Esophagus squamous epithelium (tissue), 5 donors: ENCODE measurements at regions not wholly inside any gene's neighbourhood (a gene's known extent, or its start where the extent isn't known, plus 50 kb on each side); places are given as distances from the start of the nearest gene placed in this dataset.

Source experiments
- DNase-seq: peaks from one replicate; lab custom pipeline; 2025; lab: John Stamatoyannopoulos, UW
- H3K27ac ChIP-seq, 4 donors: fragments of 200-600 bp; sonication (generic); one replicate each; pipeline ENCODE4 v1.5.1; 2016 to 2019; ENCODE audit warnings: mild to moderate bottlenecking in 1 of 4
- H3K27me3 ChIP-seq, 4 donors: fragments of 200-600 bp; sonication (generic); 1 replicate in 3 of 4; 2 replicates in 1 of 4; pipeline versions ENCODE4 v1.5.1 to v1.6.0; 2017 to 2021; ENCODE audit warnings: antibody characterized with exemption in 1 of 4
- H3K36me3 ChIP-seq, 3 donors: fragments of 200-600 bp; sonication (generic); one replicate each; pipeline ENCODE4 v1.5.1; 2016 to 2019
- H3K4me1 ChIP-seq, 3 donors: fragments of 200-600 bp; sonication (generic); one replicate each; pipeline ENCODE4 v1.5.1; 2017 to 2019
- H3K4me3 ChIP-seq, 4 donors: fragments of 200-600 bp; sonication (generic); 1 replicate in 3 of 4; 2 replicates in 1 of 4; pipeline ENCODE4 v1.5.1; 2016 to 2019; ENCODE audit warnings: mild to moderate bottlenecking in 2 of 4, moderate library complexity in 1 of 4
- H3K9me3 ChIP-seq, 3 donors: fragments of 200-600 bp; sonication (generic); one replicate each; pipeline ENCODE4 v1.5.1; 2016 to 2019
- CTCF ChIP-seq, 6 experiments: fragments of 450-650 bp in 4 of 6; fragments of 200-600 bp in 2 of 6; sonication (generic) in 2 of 6; IDR thresholded peaks; one replicate each; pipeline ENCODE4 v1.5.1; 2016 to 2019; ENCODE audit warnings: antibody characterized with exemption in 6 of 6, mild to moderate bottlenecking in 4 of 6, moderate library complexity in 4 of 6
- POLR2A ChIP-seq, 4 donors: fragments of 450-650 bp; IDR thresholded peaks; one replicate each; pipeline ENCODE4 v1.6.1; 2017; ENCODE audit warnings: antibody characterized with exemption in 4 of 4, mild to moderate bottlenecking in 4 of 4, moderate library complexity in 3 of 4
- WGBS, 2 donors: methylation state at CpG; one replicate each; pipeline ENCODE4 v1.1.5; 2018; 5-methylcytosine and 5-hydroxymethylcytosine counted together
- intact Hi-C: fragments of 100-400 bp; cut with DNase I; formaldehyde crosslinking; loops from one replicate; pipeline ENCODE4 v1.15.0; 2022
- donor health status: DM: yes; HTN: yes; CAD: no.

DNA sequence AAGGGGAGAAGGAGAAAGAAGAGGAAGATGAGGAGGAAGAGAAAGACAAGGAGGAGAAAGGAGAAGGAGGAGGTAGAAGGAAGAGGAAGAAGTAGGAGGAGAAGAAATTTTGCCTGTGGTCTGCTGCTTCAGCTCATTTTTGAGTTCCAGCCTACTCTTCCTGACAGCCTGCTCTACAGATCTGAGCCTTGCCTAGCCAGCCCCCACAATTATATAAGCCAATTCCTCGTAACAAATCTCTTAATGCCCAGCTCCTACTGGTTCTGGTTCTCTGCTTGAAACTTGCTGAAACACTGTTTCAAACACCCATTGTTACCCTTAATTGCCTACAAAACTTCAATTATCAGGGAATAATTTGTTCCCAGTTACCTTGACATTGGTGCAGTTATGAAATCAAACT lies 1014.2 kb upstream of the CELF4 start:
- no peak for TF ChIP-seq CTCF (IDR thresholded peaks at IDR 0.05)
- no peak for TF ChIP-seq POLR2A (IDR thresholded peaks at IDR 0.05)
- Histone ChIP-seq H3K27ac (no peak overlapping the region), H3K9me3 (no peaks in the 10 kb centered on the region), H3K4me1 (no peaks in the 10 kb centered on the region), H3K36me3 (no peaks in the 10 kb centered on the region), H3K4me3 (no peak overlapping the region), H3K27me3 (no peaks in the 10 kb centered on the region)
- DNase-seq = no peak
- intact Hi-C loops = no loop called here
- 74 to 79% methylated on average over 1 of the region's 1 CpG for WGBS, 2 donors

GRCh38 chr18:38576916-38577315 lies 1011.3 kb upstream of the CELF4 start:
- no peaks in the 10 kb centered on the region for H3K27me3 ChIP-seq
- no peak for TF ChIP-seq POLR2A (IDR thresholded peaks at IDR 0.05)
- TF ChIP-seq CTCF (IDR thresholded peaks at IDR 0.05) = no peak
- H3K27ac ChIP-seq = no peak overlapping the region
- 72 to 82% methylated on average over 4 of the region's 4 CpGs for WGBS, 2 donors
- H3K36me3 ChIP-seq = no peaks in the 10 kb centered on the region
- H3K4me3 ChIP-seq = no peak overlapping the region
- H3K4me1 ChIP-seq = no peaks in the 10 kb centered on the region
- intact Hi-C loops = no loop called here
- no peaks in the 10 kb centered on the region for H3K9me3 ChIP-seq
- no peak for DNase-seq

DNA sequence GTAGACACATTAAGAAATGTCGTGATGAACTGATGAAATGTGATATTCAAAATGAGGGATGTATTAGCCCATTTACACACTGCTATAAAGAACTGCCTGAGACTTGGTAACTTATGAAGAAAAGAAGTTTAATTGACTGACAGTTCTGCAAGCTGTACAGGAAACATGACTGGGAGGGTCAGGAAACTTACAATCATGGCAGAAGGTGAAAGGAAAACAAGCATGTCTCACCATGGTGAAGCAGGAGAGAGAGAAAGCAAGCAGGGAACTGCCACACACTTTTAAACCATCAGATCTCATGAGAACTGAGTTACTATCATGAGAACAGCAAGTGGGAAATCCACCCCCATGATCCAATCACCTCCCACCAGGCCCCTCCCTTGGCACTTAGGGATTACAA lies 1010.8 kb upstream of the CELF4 start:
- H3K4me1 ChIP-seq = no peaks in the 10 kb centered on the region
- H3K9me3 ChIP-seq = no peaks in the 10 kb centered on the region
- H3K4me3 ChIP-seq = no peak overlapping the region
- no peak for TF ChIP-seq POLR2A (IDR thresholded peaks at IDR 0.05)
- no peak for TF ChIP-seq CTCF (IDR thresholded peaks at IDR 0.05)
- WGBS, 2 donors = 69 to 72% methylated on average over 1 of the region's 1 CpG
- no peak for DNase-seq
- intact Hi-C loops = no loop called here
- no peaks in the 10 kb centered on the region for H3K36me3 ChIP-seq
- no peak overlapping the region for H3K27ac ChIP-seq
- no peaks in the 10 kb centered on the region for H3K27me3 ChIP-seq

- no peak overlapping the region for H3K4me3 ChIP-seq
- intact Hi-C loops = no loop called here
- no peaks in the 10 kb centered on the region for H3K4me1 ChIP-seq
- H3K27me3 ChIP-seq = no peaks in the 10 kb centered on the region
- no peaks in the 10 kb centered on the region for H3K36me3 ChIP-seq
- H3K9me3 ChIP-seq = no peaks in the 10 kb centered on the region
- DNase-seq = no peak
- no peak overlapping the region for H3K27ac ChIP-seq
- WGBS, 2 donors = 85 to 89% methylated on average over 2 of the region's 2 CpGs
- TF ChIP-seq CTCF (IDR thresholded peaks at IDR 0.05) = no peak
- TF ChIP-seq POLR2A (IDR thresholded peaks at IDR 0.05) = no peak
Observed at GRCh38 chr18:38575648-38576047, 1010.0 kb upstream of the CELF4 start.

GRCh38 chr18:38575023-38575422 lies 1009.4 kb upstream of the CELF4 start:
- no peak overlapping the region for H3K27ac ChIP-seq
- no peaks in the 10 kb centered on the region for H3K9me3 ChIP-seq
- no peaks in the 10 kb centered on the region for H3K4me1 ChIP-seq
- no peaks in the 10 kb centered on the region for H3K27me3 ChIP-seq
- intact Hi-C loops = no loop called here
- TF ChIP-seq CTCF (IDR thresholded peaks at IDR 0.05) (no peak), POLR2A (IDR thresholded peaks at IDR 0.05) (no peak)
- H3K36me3 ChIP-seq = no peaks in the 10 kb centered on the region
- 86 to 94% methylated on average over 5 to 6 of the region's 6 CpGs for WGBS, 2 donors
- H3K4me3 ChIP-seq = no peak overlapping the region
- DNase-seq = no peak
